H1 (cell line): ENCODE measurements at regions not wholly inside any gene's neighbourhood (a gene's known extent, or its start where the extent isn't known, plus 50 kb on each side); places are given as distances from the start of the nearest gene placed in this dataset.
A peak's percentile ranks its signal among the peaks of the same experiment; 100 is the strongest.

Experiments
- CEBPB ChIP-seq: IDR thresholded peaks from 2 replicates; pipeline ENCODE4 v1.6.1; 2012; ENCODE audit warnings: low read depth, low read length
- PHF8 ChIP-seq: fragments of 200-600 bp; sonication (generic); conservative IDR thresholded peaks from 2 replicates; pipeline ENCODE4 v1.7.1; 2012; ENCODE audit warnings: low read depth, mild to moderate bottlenecking, inconsistent platforms, low read length, moderate library complexity
- POLR2AphosphoS5 ChIP-seq: IDR thresholded peaks from 2 replicates; pipeline ENCODE4 v1.6.1; 2011; ENCODE audit warnings: low read depth, low read length
- SUZ12 ChIP-seq: fragments of 200-600 bp; sonication (generic); IDR thresholded peaks from 2 replicates; pipeline ENCODE4 v1.6.1; 2012; ENCODE audit warnings: mild to moderate bottlenecking, inconsistent platforms, low read length, moderate library complexity, mixed read lengths
- TCF12 ChIP-seq: IDR thresholded peaks from 2 replicates; pipeline ENCODE4 v1.6.1; 2011; ENCODE audit warnings: low read depth, mild to moderate bottlenecking, low read length
- YY1 ChIP-seq: IDR thresholded peaks from 2 replicates; pipeline ENCODE4 v1.6.1; 2011; ENCODE audit warnings: low read depth, mild to moderate bottlenecking, low read length
- TF ChIP-seq, protein P1 (sequence below), 3 experiments: IDR thresholded peaks; 1 replicate in 2 of 3; 2 replicates in 1 of 3; pipeline versions ENCODE4 v1.5.1 to v1.6.1; 2011; ENCODE audit warnings: low read length in 3 of 3, mild to moderate bottlenecking in 3 of 3, inconsistent platforms in 2 of 3, low read depth in 1 of 3, moderate library complexity in 1 of 3; ENCODE audit not compliant: insufficient read depth in 1 of 3; ENCODE audit errors: control extremely low read depth in 1 of 3

DNA sequence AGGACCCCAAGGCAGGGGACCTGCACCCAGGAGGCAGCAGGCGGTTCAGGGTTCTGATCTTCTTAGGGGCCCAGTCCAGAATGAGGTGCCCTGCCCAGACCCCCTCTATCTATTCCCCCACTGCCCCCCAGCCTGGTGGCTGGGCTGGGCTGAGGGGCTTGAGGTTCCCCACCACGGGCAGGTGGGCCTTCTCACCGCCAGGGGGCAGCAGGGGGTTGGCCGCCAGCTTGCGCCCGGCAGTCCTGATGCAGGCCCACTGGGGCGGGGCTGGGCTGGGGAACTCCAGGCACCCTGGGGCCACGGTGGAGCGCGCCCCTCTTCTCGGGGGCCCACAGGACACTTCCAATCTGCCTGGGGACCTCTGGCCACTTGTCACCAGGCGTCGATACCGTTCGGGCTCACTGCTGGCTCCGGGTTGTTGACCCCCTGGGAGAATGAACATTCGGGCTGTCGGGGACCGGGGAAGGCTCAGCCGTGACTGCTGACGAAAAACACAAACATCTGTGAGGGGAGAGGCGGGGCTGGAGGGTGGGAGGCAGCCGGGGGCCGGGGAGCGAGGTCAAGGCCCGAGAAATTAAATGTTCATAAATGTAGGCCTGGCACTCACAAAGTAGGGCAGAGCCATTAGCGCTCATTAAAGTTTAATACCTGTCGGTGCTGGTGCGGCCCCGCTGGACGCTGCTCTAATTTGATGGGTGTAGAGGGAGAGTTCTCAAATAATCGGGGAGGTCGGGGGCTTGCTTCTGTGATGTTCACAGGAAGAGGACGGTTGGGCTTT is 219.3 kb upstream of the GSE1 start:
- TF ChIP-seq, protein P1, sequence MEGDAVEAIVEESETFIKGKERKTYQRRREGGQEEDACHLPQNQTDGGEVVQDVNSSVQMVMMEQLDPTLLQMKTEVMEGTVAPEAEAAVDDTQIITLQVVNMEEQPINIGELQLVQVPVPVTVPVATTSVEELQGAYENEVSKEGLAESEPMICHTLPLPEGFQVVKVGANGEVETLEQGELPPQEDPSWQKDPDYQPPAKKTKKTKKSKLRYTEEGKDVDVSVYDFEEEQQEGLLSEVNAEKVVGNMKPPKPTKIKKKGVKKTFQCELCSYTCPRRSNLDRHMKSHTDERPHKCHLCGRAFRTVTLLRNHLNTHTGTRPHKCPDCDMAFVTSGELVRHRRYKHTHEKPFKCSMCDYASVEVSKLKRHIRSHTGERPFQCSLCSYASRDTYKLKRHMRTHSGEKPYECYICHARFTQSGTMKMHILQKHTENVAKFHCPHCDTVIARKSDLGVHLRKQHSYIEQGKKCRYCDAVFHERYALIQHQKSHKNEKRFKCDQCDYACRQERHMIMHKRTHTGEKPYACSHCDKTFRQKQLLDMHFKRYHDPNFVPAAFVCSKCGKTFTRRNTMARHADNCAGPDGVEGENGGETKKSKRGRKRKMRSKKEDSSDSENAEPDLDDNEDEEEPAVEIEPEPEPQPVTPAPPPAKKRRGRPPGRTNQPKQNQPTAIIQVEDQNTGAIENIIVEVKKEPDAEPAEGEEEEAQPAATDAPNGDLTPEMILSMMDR (IDR thresholded peaks at IDR 0.05; ENCODE audit: control extremely low read depth in 1 of 3, insufficient read depth in 1 of 3, low read depth in 1 of 3, low read length in 3 of 3), result peak; percentile 85 to 98 (median 94)
- TF ChIP-seq TCF12 (no peak), SUZ12 (no peak), CEBPB (no peak), POLR2AphosphoS5 (no peak), PHF8 (no peak), YY1 (no peak)
